IMR-90 (cell line): ENCODE measurements at regions not wholly inside any gene's neighbourhood (a gene's known extent, or its start where the extent isn't known, plus 50 kb on each side); places are given as distances from the start of the nearest gene placed in this dataset.
"Not testable (repeated sequence)": the region's sequence is repeated elsewhere in the genome, so short reads cannot be mapped to it uniquely, and the experiment has no call there.

ENCODE experiments used
- ATAC-seq: fragments of 200-7000 bp; cut with Tn5 transposase; 2 replicates; pipeline ENCODE4 v1.9.1; 2020; ENCODE audit warnings: low read depth, mild to moderate bottlenecking, moderate library complexity
- BruUV-seq: library from RNA; stranded (reverse); fragments of 400-500 nt; replicated peaks from 2 replicates; lab custom pipeline; 2021; lab: Mats Ljungman, UMichigan
- CTCF ChIA-PET: fragments of 300-600 bp; formaldehyde crosslinking; extraction: SDS; loops from one replicate; lab custom pipeline; 2021; ENCODE audit warnings: antibody characterized with exemption; lab: Yijun Ruan, JAX
- POLR2A ChIA-PET: fragments of 300-600 bp; sonication (Branson Sonifier 250); formaldehyde crosslinking; loops from one replicate; lab custom pipeline; 2022; ENCODE audit warnings: antibody characterized with exemption; ENCODE audit not compliant: unreplicated experiment; lab: Charles Lee
- DNase-seq: peaks from one replicate; pipeline ENCODE4 v3.0.0; 2013
- H2AFZ ChIP-seq: replicated peaks from 2 replicates; pipeline ENCODE3; 2013; ENCODE audit warnings: low read length, mild to moderate bottlenecking; ENCODE audit not compliant: poor library complexity
- H2AK5ac ChIP-seq: 2 replicates; pipeline ENCODE4 v1.6.1; 2013; ENCODE audit warnings: low read depth, low read length, inconsistent platforms
- H2AK9ac ChIP-seq: replicated peaks from 2 replicates; pipeline ENCODE3; 2013; ENCODE audit warnings: mild to moderate bottlenecking, low read depth, low read length, moderate library complexity; ENCODE audit not compliant: poor library complexity
- H2BK120ac ChIP-seq: 2 replicates; pipeline ENCODE4 v1.6.1; 2013; ENCODE audit warnings: low read depth, low read length, inconsistent platforms
- H2BK15ac ChIP-seq: 3 replicates; pipeline ENCODE4 v1.6.1; 2013; ENCODE audit warnings: low read depth, low read length, inconsistent platforms
- H2BK20ac ChIP-seq: 2 replicates; pipeline ENCODE4 v1.6.1; 2013; ENCODE audit warnings: low read depth, mild to moderate bottlenecking, inconsistent platforms, low read length, moderate library complexity
- H2BK5ac ChIP-seq: 2 replicates; pipeline ENCODE4 v1.6.1; 2013; ENCODE audit warnings: mild to moderate bottlenecking, low read depth, low read length, inconsistent platforms; ENCODE audit not compliant: poor library complexity, severe bottlenecking
- H3K14ac ChIP-seq: replicated peaks from 2 replicates; pipeline ENCODE4 v1.6.1; 2013; ENCODE audit warnings: low read depth, low read length, inconsistent platforms
- H3K18ac ChIP-seq: 2 replicates; pipeline ENCODE4 v1.6.1; 2013; ENCODE audit warnings: low read depth, low read length, control low read depth
- H3K23ac ChIP-seq: 2 replicates; pipeline ENCODE4 v1.6.1; 2013; ENCODE audit warnings: low read depth, low read length, inconsistent platforms
- H3K27ac ChIP-seq: 2 replicates; pipeline ENCODE4 v1.5.1; 2013; ENCODE audit warnings: mild to moderate bottlenecking, control low read depth, low read length; ENCODE audit not compliant: insufficient read depth
- H3K27me3 ChIP-seq: 2 replicates; pipeline ENCODE4 v1.6.1; 2013; ENCODE audit warnings: low read length; ENCODE audit not compliant: control insufficient read depth, insufficient read depth
- H3K36me3 ChIP-seq: 2 replicates; pipeline ENCODE4 v1.6.1; 2013; ENCODE audit warnings: low read length, mixed read lengths; ENCODE audit not compliant: control insufficient read depth, insufficient read depth
- H3K4ac ChIP-seq: 2 replicates; pipeline ENCODE4 v1.6.1; 2013; ENCODE audit warnings: low read depth, low read length, inconsistent platforms
- H3K4me1 ChIP-seq: 2 replicates; pipeline ENCODE4 v1.6.1; 2013; ENCODE audit warnings: low read length, mixed read lengths; ENCODE audit not compliant: control insufficient read depth, insufficient read depth
- H3K4me2 ChIP-seq: 2 replicates; pipeline ENCODE4 v1.6.1; 2013; ENCODE audit warnings: low read depth, mild to moderate bottlenecking, control low read depth, low read length, moderate library complexity
- H3K4me3 ChIP-seq: 2 replicates; pipeline ENCODE4 v1.5.1; 2013; ENCODE audit warnings: low read depth, mild to moderate bottlenecking, control low read depth, low read length, moderate library complexity; ENCODE audit not compliant: insufficient read depth
- H3K56ac ChIP-seq: 2 replicates; pipeline ENCODE4 v1.6.1; 2013; ENCODE audit warnings: low read length, inconsistent platforms; ENCODE audit not compliant: insufficient read depth; ENCODE audit errors: extremely low read depth
- H3K79me1 ChIP-seq, 2 experiments: 2 replicates each; pipeline ENCODE4 v1.6.1; 2013; ENCODE audit warnings: low read length in 2 of 2, inconsistent platforms in 1 of 2, low read depth in 1 of 2
- H3K9ac ChIP-seq: 2 replicates; pipeline ENCODE4 v1.6.1; 2013; ENCODE audit warnings: low read depth, low read length, control low read depth
- H3K9me1 ChIP-seq: 2 replicates; pipeline ENCODE4 v1.6.1; 2013; ENCODE audit warnings: low read length, inconsistent platforms; ENCODE audit not compliant: insufficient read depth
- H3K9me3 ChIP-seq: 2 replicates; pipeline ENCODE4 v1.6.1; 2013; ENCODE audit warnings: low read length; ENCODE audit not compliant: control insufficient read depth, insufficient read depth
- H4K20me1 ChIP-seq: 2 replicates; pipeline ENCODE4 v1.6.1; 2013; ENCODE audit warnings: low read length, inconsistent platforms; ENCODE audit not compliant: insufficient read depth
- H4K5ac ChIP-seq: 2 replicates; pipeline ENCODE4 v1.6.1; 2013; ENCODE audit warnings: mild to moderate bottlenecking, low read depth, low read length, control low read depth
- H4K8ac ChIP-seq, 2 experiments: 2 replicates each; pipeline ENCODE4 v1.6.1; 2013; ENCODE audit warnings: low read depth in 2 of 2, low read length in 2 of 2, control low read depth in 1 of 2, inconsistent platforms in 1 of 2
- H4K91ac ChIP-seq: 2 replicates; pipeline ENCODE4 v1.6.1; 2013; ENCODE audit warnings: low read depth, low read length, inconsistent platforms; ENCODE audit not compliant: insufficient read depth
- WGBS, 2 experiments: methylation state at CpG; one replicate each; pipeline versions ENCODE4 v1.1.5 to v1.1.7; 2013; ENCODE audit warnings: missing lambda C conversion rate in 2 of 2; ENCODE audit not compliant: insufficient read length in 1 of 2; ENCODE audit errors: extremely low coverage in 2 of 2; 5-methylcytosine and 5-hydroxymethylcytosine counted together
- dilution Hi-C: fragments of 300-500 bp; cut with HindIII; formaldehyde crosslinking; loops from one replicate; pipeline ENCODE4 v1.14.3; 2018; ENCODE audit warnings: low sequenced_read_pairs; ENCODE audit not compliant: unreplicated experiment
- in situ Hi-C: fragments of 300-500 bp; cut with MboI; formaldehyde crosslinking; loops from 3 replicates; pipeline ENCODE4 v1.14.3; 2019; ENCODE audit warnings: low sequenced_read_pairs, inconsistent platforms, mixed read lengths
- intact Hi-C: fragments of 100-400 bp; cut with micrococcal nuclease; formaldehyde crosslinking; loops from 2 replicates; pipeline ENCODE4 v1.10.0; 2022

- H3K56ac ChIP-seq, DNase-seq, H3K79me1 ChIP-seq, H4K5ac ChIP-seq, H4K8ac ChIP-seq, H3K27me3 ChIP-seq, H3K4me2 ChIP-seq, H3K9ac ChIP-seq, H2BK5ac ChIP-seq, dilution Hi-C loops, H3K27ac ChIP-seq, H3K18ac ChIP-seq, POLR2A ChIA-PET, H2BK15ac ChIP-seq, H4K20me1 ChIP-seq, H2AFZ ChIP-seq, H2AK9ac ChIP-seq, H3K4me1 ChIP-seq, in situ Hi-C loops, H2AK5ac ChIP-seq, H2BK20ac ChIP-seq, H2BK120ac ChIP-seq, H3K14ac ChIP-seq, BruUV-seq, ATAC-seq, H3K9me1 ChIP-seq, H4K91ac ChIP-seq, H3K4ac ChIP-seq, H3K36me3 ChIP-seq, H3K9me3 ChIP-seq, CTCF ChIA-PET, H3K4me3 ChIP-seq, H3K23ac ChIP-seq, intact Hi-C loops: not testable (repeated sequence)
- no CpG with 5 or more reads among the region's 1 CpG for WGBS, 2 experiments
Measured at GRCh38 chr1:120308940-120309578, 105.8 kb upstream of the NBPF8 start.

GRCh38 chr1:120305046-120305445, 109.8 kb upstream of the NBPF8 start:
- H2AK9ac ChIP-seq, H3K27me3 ChIP-seq, H3K4me2 ChIP-seq, H3K79me1 ChIP-seq, CTCF ChIA-PET, H4K5ac ChIP-seq, dilution Hi-C loops, H3K27ac ChIP-seq, H2BK120ac ChIP-seq, H4K8ac ChIP-seq, H4K20me1 ChIP-seq, DNase-seq, H2BK5ac ChIP-seq, H3K23ac ChIP-seq, H3K36me3 ChIP-seq, H3K4me1 ChIP-seq, H2AFZ ChIP-seq, H3K14ac ChIP-seq, H3K4me3 ChIP-seq, H3K18ac ChIP-seq, H2BK20ac ChIP-seq, H3K9ac ChIP-seq, H3K9me3 ChIP-seq, BruUV-seq, H4K91ac ChIP-seq, intact Hi-C loops, H2BK15ac ChIP-seq, H3K56ac ChIP-seq, H3K4ac ChIP-seq, in situ Hi-C loops, H3K9me1 ChIP-seq, H2AK5ac ChIP-seq, POLR2A ChIA-PET: not testable (repeated sequence)
- peak; percentile 93 for ATAC-seq
- WGBS, 2 experiments, result no CpG with 5 or more reads among the region's 3 CpGs
